Activated T-cell treated with anti-CD3 and anti-CD28 coated beads, Interleukin-2, amount 50 U/mL, for 72 hours (primary cell): ENCODE measurements at regions not wholly inside any gene's neighbourhood (a gene's known extent, or its start where the extent isn't known, plus 50 kb on each side); places are given as distances from the start of the nearest gene placed in this dataset.

Source experiments
- ATAC-seq, 2 donors: fragments of 150-1000 bp; cut with Tn5 transposase; replicated peaks in 1 of 2; 2 replicates each; pipeline ENCODE4 v1.10.0; 2021; ENCODE audit warnings: moderate library complexity in 2 of 2, mild to moderate bottlenecking in 1 of 2
- DNase-seq, 2 donors: peaks; one replicate each; pipeline ENCODE4 v3.0.0; 2021 to 2022; ENCODE audit warnings: mixed read lengths in 1 of 2
- H3K27ac Mint-ChIP-seq: one replicate; pipeline ENCODE4 v1.8.0; 2022; ENCODE audit warnings: mild to moderate bottlenecking, moderate library complexity, mixed read lengths
- H3K27me3 Mint-ChIP-seq: one replicate; pipeline ENCODE4 v1.8.0; 2022; ENCODE audit warnings: low read depth, mixed read lengths
- H3K36me3 Mint-ChIP-seq, 2 donors: one replicate each; pipeline ENCODE4 v1.8.0; 2022; ENCODE audit warnings: mixed read lengths in 2 of 2, mild to moderate bottlenecking in 1 of 2; ENCODE audit not compliant: insufficient read depth in 2 of 2
- H3K4me1 Mint-ChIP-seq: one replicate; pipeline ENCODE4 v1.8.0; 2022; ENCODE audit warnings: low read depth, mixed read lengths
- H3K4me3 Mint-ChIP-seq, 2 donors: one replicate each; pipeline ENCODE4 v1.8.0; 2022; ENCODE audit warnings: mild to moderate bottlenecking in 2 of 2, mixed read lengths in 2 of 2, moderate library complexity in 2 of 2
- H3K9me3 Mint-ChIP-seq, 2 donors: one replicate each; pipeline ENCODE4 v1.8.0; 2022; ENCODE audit warnings: mixed read lengths in 2 of 2

GRCh38 chr12:102633981-102634605 is 153.7 kb upstream of the IGF1 start:
- Mint-ChIP-seq H3K4me3 (no peak overlapping the region), H3K4me1 (no peaks in the 10 kb centered on the region), H3K9me3 (peaks cover 0 to 1% of the 10 kb centered on the region in 2 donors), H3K27me3 (no peaks in the 10 kb centered on the region), H3K36me3 (no peaks in the 10 kb centered on the region), H3K27ac (no peak overlapping the region)
- no peak for DNase-seq
- no peak for ATAC-seq

DNA sequence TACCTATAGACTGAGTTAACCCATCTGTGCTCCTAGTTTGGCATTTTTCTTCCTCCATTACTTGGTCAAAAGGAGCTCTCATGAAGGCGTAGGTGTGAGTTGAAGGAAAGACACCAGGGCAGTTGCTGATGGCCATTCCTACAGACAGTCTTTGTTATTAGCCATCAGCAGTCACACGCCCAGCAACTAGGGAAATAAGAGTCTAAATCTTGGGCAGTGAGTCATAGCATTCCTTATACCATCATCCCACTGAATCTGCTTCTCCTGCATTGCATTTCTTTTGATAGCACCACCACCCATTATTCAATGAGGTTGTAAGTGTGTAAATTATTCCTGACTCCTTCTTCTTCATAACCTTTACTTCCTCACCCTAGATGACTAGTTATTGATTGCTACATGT is 150.9 kb upstream of the IGF1 start:
- Mint-ChIP-seq H3K27me3 (no peaks in the 10 kb centered on the region), H3K36me3 (no peaks in the 10 kb centered on the region), H3K27ac (no peak overlapping the region), H3K9me3 (peaks cover 3 to 10% of the 10 kb centered on the region in 2 donors), H3K4me1 (no peaks in the 10 kb centered on the region), H3K4me3 (no peak overlapping the region)
- DNase-seq (no peak), ATAC-seq (no peak)

GRCh38 chr12:102629262-102629888 is 149.0 kb upstream of the IGF1 start:
- Mint-ChIP-seq H3K27me3 (no peaks in the 10 kb centered on the region), H3K36me3 (no peaks in the 10 kb centered on the region), H3K9me3 (peaks cover 3 to 10% of the 10 kb centered on the region in 2 donors), H3K4me1 (no peaks in the 10 kb centered on the region), H3K4me3 (no peak overlapping the region), H3K27ac (no peak overlapping the region)
- ATAC-seq = no peak
- DNase-seq = no peak

GRCh38 chr12:102625819-102626218 is 145.5 kb upstream of the IGF1 start:
- DNase-seq (no peak), ATAC-seq (no peak)
- no peak overlapping the region for H3K4me3 Mint-ChIP-seq
- H3K9me3 Mint-ChIP-seq = peaks cover 3 to 10% of the 10 kb centered on the region in 2 donors
- no peak overlapping the region for H3K27ac Mint-ChIP-seq
- no peaks in the 10 kb centered on the region for H3K36me3 Mint-ChIP-seq
- no peaks in the 10 kb centered on the region for H3K4me1 Mint-ChIP-seq
- H3K27me3 Mint-ChIP-seq = no peaks in the 10 kb centered on the region

DNA sequence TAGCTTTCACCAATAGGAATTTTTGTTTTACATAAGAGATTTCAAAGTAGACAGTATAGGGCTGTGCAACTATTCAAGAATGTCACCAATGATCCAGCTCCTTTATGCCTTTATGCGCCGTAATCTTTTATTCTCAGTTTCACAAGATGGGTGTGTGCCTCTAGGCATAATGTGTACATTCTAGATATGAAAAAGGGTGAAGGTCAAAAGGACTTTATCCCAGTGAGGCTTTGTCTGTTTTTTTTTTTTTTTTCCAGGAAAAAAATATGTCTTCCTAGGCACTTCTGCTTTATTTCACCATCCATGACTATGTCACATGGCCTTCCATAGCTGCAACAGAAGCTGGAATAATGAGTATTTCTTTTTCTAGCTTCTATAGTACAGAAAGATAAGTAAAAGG is 142.3 kb upstream of the IGF1 start:
- peaks cover 3 to 4% of the 10 kb centered on the region in 2 donors for H3K9me3 Mint-ChIP-seq
- H3K27me3 Mint-ChIP-seq = no peaks in the 10 kb centered on the region
- no peak overlapping the region for H3K4me3 Mint-ChIP-seq
- no peaks in the 10 kb centered on the region for H3K4me1 Mint-ChIP-seq
- H3K36me3 Mint-ChIP-seq = no peaks in the 10 kb centered on the region
- no peak overlapping the region for H3K27ac Mint-ChIP-seq
- ATAC-seq = no peak
- no peak for DNase-seq

- Mint-ChIP-seq H3K4me3 (no peak overlapping the region), H3K27me3 (no peaks in the 10 kb centered on the region), H3K27ac (no peak overlapping the region), H3K36me3 (no peaks in the 10 kb centered on the region), H3K9me3 (peaks cover 0 to 5% of the 10 kb centered on the region in 2 donors), H3K4me1 (no peaks in the 10 kb centered on the region)
- ATAC-seq (no peak), DNase-seq (no peak)
Measured at GRCh38 chr12:102618197-102618877, 138.0 kb upstream of the IGF1 start.

DNA sequence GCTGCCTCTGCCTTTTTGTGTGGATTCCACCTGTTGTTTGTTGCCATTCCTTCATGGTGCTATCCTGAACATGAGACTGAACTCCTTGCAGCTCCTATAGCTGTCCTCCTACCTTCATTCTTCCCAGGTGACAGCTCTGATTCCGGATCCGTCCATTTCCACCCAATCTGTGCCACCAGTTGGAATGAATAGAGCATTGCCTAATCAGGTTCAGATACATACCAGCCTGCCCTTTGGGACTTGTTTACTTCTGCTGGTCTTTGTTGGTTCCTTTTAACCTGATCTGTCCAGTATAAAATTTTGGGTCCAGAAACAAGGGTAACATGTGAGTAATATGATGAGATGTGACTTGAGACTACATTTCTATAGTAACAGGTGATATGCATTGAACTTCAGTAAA is 136.3 kb upstream of the IGF1 start:
- Mint-ChIP-seq H3K4me1 (no peaks in the 10 kb centered on the region), H3K4me3 (no peak overlapping the region), H3K27me3 (no peaks in the 10 kb centered on the region), H3K36me3 (no peaks in the 10 kb centered on the region), H3K9me3 (peaks cover 0 to 5% of the 10 kb centered on the region in 2 donors), H3K27ac (no peak overlapping the region)
- ATAC-seq (no peak), DNase-seq (no peak)

- no peak overlapping the region for H3K27ac Mint-ChIP-seq
- peaks cover 0 to 5% of the 10 kb centered on the region in 2 donors for H3K36me3 Mint-ChIP-seq
- no peaks in the 10 kb centered on the region for H3K4me1 Mint-ChIP-seq
- H3K4me3 Mint-ChIP-seq = no peak overlapping the region
- DNase-seq (no peak), ATAC-seq (no peak)
- peaks cover 5 to 17% of the 10 kb centered on the region in 2 donors for H3K9me3 Mint-ChIP-seq
- no peaks in the 10 kb centered on the region for H3K27me3 Mint-ChIP-seq
Measured at GRCh38 chr12:102611995-102612394, 131.6 kb upstream of the IGF1 start.

GRCh38 chr12:102609996-102610395 is 129.6 kb upstream of the IGF1 start:
- Mint-ChIP-seq H3K4me1 (no peaks in the 10 kb centered on the region), H3K27ac (no peak overlapping the region), H3K36me3 (peaks cover 0 to 5% of the 10 kb centered on the region in 2 donors), H3K4me3 (no peak overlapping the region), H3K9me3 (peaks cover 5 to 18% of the 10 kb centered on the region in 2 donors), H3K27me3 (no peaks in the 10 kb centered on the region)
- no peak for DNase-seq
- no peak for ATAC-seq

- H3K27me3 Mint-ChIP-seq = no peaks in the 10 kb centered on the region
Measured at GRCh38 chr12:102603021-102603420, 122.7 kb upstream of the IGF1 start.

DNA sequence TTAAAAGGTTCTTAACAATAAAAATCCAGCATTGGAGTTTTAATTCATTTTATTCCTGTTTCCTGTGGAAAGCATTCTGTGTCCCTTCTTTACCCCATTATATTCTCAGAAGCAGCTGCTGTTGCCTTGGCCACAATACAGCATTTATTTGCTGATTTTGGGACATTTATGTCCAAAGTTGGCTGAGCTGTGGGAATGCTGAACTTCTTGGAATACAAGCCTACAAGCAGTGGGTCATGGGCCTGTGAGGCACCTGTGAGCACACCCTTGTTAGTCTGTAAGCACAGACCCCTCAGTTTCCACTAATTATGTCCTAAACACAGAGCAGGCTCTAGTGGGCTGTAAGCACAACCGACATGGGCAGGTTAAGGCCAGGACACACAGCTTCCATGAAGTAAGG is 122.2 kb upstream of the IGF1 start:
- peaks cover 4 to 13% of the 10 kb centered on the region in 2 donors for H3K9me3 Mint-ChIP-seq
- no peak overlapping the region for H3K27ac Mint-ChIP-seq
- no peak overlapping the region for H3K4me3 Mint-ChIP-seq
- DNase-seq (no peak), ATAC-seq (no peak)
- H3K27me3 Mint-ChIP-seq = no peaks in the 10 kb centered on the region
- no peaks in the 10 kb centered on the region for H3K36me3 Mint-ChIP-seq
- H3K4me1 Mint-ChIP-seq = no peaks in the 10 kb centered on the region

More at GRCh38 chr12:102603021-102603420, 122.7 kb upstream of the IGF1 start:
- Mint-ChIP-seq H3K9me3 (peaks cover 5 to 15% of the 10 kb centered on the region in 2 donors), H3K4me1 (no peaks in the 10 kb centered on the region), H3K27ac (no peak overlapping the region), H3K4me3 (no peak overlapping the region), H3K36me3 (peaks cover 0 to 2% of the 10 kb centered on the region in 2 donors)
- DNase-seq = no peak
- no peak for ATAC-seq

- DNase-seq (no peak), ATAC-seq (no peak)
- Mint-ChIP-seq H3K27ac (no peak overlapping the region), H3K4me3 (no peak overlapping the region), H3K36me3 (no peaks in the 10 kb centered on the region), H3K4me1 (no peaks in the 10 kb centered on the region), H3K27me3 (no peaks in the 10 kb centered on the region), H3K9me3 (peaks cover 0 to 6% of the 10 kb centered on the region in 2 donors)
Measured at GRCh38 chr12:102601621-102602020, 121.3 kb upstream of the IGF1 start.

GRCh38 chr12:102596687-102597086 is 116.3 kb upstream of the IGF1 start:
- Mint-ChIP-seq H3K4me3 (no peak overlapping the region), H3K27me3 (no peaks in the 10 kb centered on the region), H3K27ac (no peak overlapping the region), H3K9me3 (no peaks in the 10 kb centered on the region), H3K4me1 (no peaks in the 10 kb centered on the region), H3K36me3 (no peaks in the 10 kb centered on the region)
- no peak for ATAC-seq
- DNase-seq = no peak
